ENCODE measurements at regions not wholly inside any gene's neighbourhood (a gene's known extent, or its start where the extent isn't known, plus 50 kb on each side); places are given as distances from the start of the nearest gene placed in this dataset.

- TF ChIP-seq POLR2AphosphoS5 (IDR thresholded peaks at IDR 0.05) (no peak), CTCF (IDR thresholded peaks at IDR 0.05) (no peak), POLR2A (IDR thresholded peaks at IDR 0.05) (no peak)
Measured at GRCh38 chr9:3157011-3157410, 313.1 kb upstream of the PUM3 start.
